HK-2 (cell line): ENCODE measurements at regions not wholly inside any gene's neighbourhood (a gene's known extent, or its start where the extent isn't known, plus 50 kb on each side); places are given as distances from the start of the nearest gene placed in this dataset.
"Not testable (repeated sequence)": the region's sequence is repeated elsewhere in the genome, so short reads cannot be mapped to it uniquely, and the experiment has no call there.

Experiments
- DNase-seq: peaks from one replicate; pipeline ENCODE4 v3.0.0-alpha.2; 2018; ENCODE audit not compliant: unreplicated experiment

GRCh38 chr3:194249323-194250097 is 101.6 kb downstream of the CPN2 start:
- DNase-seq: no peak

GRCh38 chr3:194250098-194251002 is 100.8 kb downstream of the CPN2 start:
- no peak for DNase-seq

- DNase-seq: no peak
These were observed 100.1 kb downstream of the CPN2 start for GRCh38 chr3:194251007-194251406.

DNA sequence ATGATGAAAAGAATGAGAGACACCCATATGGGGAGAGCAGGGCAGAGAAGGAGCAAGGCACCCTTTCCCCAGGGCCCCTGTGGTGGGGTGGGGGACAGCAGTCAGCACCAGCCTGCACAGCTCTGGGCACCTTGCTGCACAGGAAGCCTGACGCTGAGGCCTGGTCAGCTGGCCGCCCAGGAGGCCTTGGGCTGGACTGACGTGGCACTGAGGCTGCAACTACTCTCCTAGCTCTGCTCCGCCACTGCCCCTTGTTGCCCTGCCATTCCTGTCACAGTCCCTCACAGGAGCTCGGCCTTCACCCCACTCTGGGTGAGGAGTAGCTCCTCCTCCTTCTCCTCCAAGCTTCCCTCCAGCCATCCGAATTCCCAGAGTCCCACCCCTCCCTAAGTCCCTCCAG is 99.7 kb downstream of the CPN2 start:
- no peak for DNase-seq

DNA sequence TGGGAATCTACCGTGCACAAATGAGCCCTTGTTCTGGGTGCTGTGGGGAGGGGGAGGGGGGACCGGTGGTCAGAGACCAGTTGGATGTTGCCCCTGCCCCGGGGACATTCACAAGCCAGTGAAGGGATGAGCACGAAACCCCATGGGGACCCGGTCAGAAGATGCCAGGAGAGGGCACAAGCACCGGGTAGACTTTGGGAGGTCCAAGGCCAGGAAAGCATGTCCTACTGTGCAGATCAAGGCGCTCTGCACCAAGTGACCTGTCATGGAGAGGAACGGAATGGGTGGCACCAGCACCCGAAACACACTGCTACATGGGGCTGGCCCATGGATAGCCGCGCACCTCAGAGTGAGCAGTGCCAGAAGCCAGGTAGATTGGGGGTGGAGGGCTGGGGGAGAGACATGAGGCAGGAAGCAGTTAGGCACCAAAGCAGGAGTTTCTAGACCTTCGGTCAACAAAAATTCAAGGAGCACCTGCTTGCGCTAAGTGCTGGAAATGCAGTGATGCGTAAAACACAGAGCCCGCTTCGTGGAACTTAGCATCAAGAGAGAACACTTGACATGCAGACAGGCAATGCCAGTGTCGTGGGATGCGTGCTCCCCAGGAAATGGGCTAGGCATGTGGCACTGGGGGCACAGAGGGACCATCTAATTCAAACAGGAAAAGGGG is 99.1 kb downstream of the CPN2 start:
- no peak for DNase-seq

DNA sequence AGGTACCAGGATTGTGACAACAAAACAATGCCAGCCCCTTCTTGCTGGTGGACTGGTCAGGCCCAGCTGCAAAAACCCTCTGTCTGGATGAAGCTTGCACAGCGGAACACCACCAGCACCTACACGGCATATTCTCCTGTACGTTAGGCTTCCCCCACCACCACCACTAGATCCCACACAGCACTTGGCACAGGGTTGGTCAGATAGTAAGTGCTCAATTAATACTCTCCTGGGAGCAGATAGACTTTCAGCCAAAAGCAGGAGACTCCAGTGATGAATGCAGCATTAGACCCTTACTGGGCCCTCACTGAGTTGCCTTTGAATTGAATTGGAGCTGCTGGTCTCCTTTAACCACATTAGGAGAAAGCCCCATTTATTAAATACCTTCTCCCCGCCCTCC is 97.9 kb downstream of the CPN2 start:
- no peak for DNase-seq

DNA sequence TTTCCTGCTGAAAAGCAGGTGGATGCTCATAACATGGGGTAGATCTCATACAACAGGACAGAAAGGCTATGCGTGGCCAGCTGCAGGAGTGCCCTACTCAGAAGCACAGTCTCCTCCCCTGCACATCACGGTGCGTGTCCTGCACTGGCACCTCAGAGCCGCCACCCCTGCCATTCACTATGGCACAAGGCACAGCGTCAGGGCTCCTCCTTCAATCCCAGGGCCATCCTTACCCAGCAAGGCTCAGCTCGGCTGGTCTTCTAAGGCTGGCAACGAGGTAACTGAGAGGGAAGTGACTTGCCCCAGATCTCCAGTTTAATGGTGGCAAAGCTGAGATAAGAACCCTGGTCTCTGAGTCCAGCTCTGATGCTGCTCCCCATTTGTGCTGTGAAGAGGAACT is 97.1 kb downstream of the CPN2 start:
- DNase-seq: no peak

DNA sequence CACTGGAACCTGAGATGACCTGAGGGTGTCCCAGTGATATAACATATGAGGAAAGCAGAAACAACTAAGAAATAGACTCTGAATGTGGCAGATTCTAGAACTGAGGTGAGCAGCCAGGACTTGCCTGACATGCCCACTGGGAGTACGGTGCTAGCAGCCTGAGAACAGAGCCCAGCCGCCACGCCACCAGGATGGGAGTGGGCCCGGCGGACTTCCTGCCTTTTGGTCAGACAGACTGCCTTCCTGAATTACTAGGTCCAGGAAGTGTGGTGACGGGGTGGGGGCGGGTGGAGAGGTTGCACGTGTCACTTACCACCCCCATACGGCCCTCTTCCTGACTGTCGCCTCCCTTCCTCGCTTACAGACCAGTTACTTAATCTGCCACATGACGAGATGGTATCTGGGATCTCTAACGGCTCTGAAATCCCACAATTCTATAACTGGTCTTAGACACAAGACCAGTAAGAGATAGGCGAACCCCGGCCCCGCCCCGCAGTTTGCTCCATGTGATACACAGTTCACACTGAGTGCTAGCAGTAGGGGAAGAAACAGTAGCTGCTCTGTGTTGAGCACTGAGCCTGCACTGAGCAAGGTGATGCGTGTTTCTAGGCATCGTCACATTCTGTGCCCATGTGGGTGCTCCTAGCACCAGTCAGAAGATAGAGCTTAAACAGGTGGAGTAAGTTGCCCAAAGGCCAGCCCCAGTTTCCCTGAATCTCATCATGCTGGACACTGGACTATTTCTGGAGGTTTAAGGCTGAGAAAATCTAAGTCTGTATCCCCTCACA is 95.7 kb downstream of the CPN2 start:
- DNase-seq: no peak

DNA sequence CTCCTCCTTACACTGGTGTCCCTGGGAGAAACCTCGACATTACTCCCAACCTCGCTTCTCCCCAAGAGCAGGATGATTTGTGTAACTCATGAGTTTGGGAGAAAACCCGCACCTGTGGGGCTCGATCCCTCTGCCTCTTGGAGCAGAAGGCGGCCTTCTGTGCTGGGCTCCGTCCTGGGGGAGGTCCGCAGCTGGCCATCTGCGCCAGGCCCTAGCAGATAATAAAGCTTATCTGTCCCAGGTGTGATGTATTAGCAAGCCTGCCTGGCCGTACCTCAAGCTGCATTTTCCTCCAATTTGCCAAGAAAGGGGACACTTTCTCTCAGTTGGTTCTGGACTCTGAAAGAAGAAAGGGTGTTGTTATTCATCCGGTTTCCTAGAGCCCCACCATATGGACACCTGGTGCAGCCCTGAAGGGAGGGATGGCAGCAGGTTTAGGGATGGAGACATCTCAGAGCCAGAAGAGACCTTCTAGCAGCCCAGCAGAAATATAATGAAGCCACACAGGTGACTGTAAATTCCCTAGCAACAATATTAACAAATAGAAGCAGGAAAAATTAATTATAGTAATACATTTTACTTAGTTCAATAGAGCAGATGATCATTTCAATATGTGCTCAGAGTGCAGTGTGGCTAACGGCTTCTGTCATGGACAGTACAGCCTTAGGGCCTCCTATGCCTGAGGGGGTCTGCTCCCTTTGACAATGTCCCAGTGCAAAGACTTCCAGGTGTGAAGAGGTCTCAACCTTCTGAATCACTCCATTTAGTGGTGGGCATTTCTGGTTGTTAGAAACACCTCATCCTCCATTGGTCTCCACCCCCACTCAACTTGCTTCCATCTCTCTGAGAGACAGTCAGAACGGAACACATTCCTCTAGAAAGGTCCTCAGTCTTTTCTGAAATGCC is 94.8 kb downstream of the CPN2 start:
- no peak for DNase-seq

- DNase-seq: no peak
These were observed 93.9 kb downstream of the CPN2 start for GRCh38 chr3:194257151-194257621.

GRCh38 chr3:194257916-194258668 is 93.0 kb downstream of the CPN2 start:
- DNase-seq: no peak

DNA sequence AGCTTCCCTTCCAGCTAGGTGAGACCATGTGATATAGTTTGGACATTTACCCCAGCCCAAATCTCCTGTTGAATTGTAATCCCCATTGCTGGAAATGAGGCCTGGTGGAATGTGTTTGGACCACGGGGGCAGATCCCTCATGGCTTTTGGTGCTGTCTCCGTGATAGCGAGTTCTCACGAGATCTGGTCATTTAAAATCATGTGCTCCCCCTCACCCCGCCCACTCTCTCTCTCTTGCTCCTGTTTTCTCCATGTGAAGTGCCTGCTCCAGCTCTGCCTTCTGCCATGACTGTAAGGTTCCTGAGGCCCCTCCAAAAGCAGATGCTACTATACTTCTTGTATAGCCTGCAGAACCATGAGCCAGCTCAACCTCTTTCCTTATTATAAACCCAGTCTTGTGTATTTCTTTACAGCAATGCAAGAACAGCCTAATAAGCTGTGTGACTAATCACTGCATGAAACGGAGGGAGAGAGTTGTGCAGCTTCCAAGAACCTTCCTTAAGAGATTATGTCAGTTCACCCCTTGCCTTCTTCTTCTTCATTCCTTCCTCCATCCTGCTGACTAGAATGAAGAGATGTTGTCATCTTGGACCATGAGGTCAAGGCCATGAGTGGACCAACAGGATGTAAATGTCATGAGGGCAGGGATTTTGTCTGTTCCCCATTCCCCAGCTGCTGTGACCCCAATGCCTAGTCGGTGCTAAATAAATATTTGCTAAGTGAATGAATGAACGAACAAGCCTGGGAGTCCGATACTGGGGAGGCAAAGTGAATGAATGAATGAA is 91.0 kb downstream of the CPN2 start:
- DNase-seq: no peak

DNA sequence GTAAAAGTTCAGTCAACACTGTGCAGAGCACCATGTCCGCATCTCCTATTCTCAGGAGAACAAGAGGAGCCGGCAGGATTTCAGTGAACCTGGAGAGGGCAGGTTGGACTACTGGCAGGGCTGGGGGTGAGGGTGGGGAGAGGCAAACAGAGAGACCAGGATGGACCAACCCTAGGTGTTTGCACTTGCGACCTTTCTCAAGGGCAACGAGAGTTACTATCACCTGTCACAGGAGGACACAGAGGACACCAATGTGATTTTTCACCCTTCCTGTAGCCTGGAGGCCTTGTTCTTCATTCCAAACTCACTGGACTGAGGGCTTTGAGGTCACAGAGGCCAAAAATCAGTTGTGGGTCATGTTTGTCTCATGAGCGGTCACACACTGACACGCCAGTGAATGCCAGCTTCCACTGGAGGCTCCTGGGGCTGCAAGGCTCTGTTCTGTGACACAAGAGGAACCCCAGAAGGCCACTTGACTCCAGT is 89.5 kb downstream of the CPN2 start:
- no peak for DNase-seq

GRCh38 chr3:194262176-194262924 is 88.8 kb downstream of the CPN2 start:
- DNase-seq: no peak

DNA sequence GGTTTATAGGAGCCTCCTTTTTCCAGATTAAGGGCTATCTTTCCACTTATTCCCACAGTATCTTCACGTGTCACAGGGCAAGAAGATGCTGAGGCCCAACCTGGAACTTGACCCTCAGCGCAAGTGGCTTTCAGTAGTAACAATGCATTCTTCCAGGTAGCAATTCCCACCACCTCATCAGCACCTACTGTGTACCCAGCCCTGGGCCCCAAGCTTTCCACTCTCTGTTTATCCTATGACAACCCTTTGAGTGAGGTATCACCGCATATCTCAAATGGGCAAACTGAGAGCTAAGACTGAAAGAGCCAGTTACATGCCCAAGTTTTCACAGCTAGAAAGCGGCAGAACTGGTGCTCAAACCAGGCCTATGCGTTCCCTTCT is 88.2 kb downstream of the CPN2 start:
- no peak for DNase-seq

- not testable (repeated sequence) for DNase-seq
These were observed 86.3 kb downstream of the CPN2 start for GRCh38 chr3:194264631-194265504.

- peak; percentile 40 for DNase-seq
These were observed 85.6 kb downstream of the CPN2 start for GRCh38 chr3:194265505-194265892.
